IMR-90 (cell line): ENCODE measurements at regions not wholly inside any gene's neighbourhood (a gene's known extent, or its start where the extent isn't known, plus 50 kb on each side); places are given as distances from the start of the nearest gene placed in this dataset.

Experiments
- CTCF ChIP-seq: conservative IDR thresholded peaks from 2 replicates; pipeline ENCODE4 v1.5.1; 2012; ENCODE audit warnings: mild to moderate bottlenecking, low read depth, low read length, improper control_type of control experiment
- FOS ChIP-seq: fragments of 150-350 bp; IDR thresholded peaks from 2 replicates; pipeline ENCODE4 v1.6.1; 2016; ENCODE audit warnings: low read depth, low read length
- MXI1 ChIP-seq: IDR thresholded peaks from 2 replicates; pipeline ENCODE4 v1.6.1; 2012; ENCODE audit warnings: low read depth, mild to moderate bottlenecking, low read length, moderate library complexity, borderline replicate concordance
- POLR2A ChIP-seq: IDR thresholded peaks from 2 replicates; pipeline ENCODE4 v1.6.1; 2012; ENCODE audit warnings: mild to moderate bottlenecking, low read depth, low read length

- no peak for TF ChIP-seq CTCF
- TF ChIP-seq MXI1 = no peak
- no peak for TF ChIP-seq FOS
- no peak for TF ChIP-seq POLR2A
These were observed 870.9 kb upstream of the CNTNAP5 start for GRCh38 chr2:123154195-123154594.
